ENCODE measurements at regions not wholly inside any gene's neighbourhood (a gene's known extent, or its start where the extent isn't known, plus 50 kb on each side); places are given as distances from the start of the nearest gene placed in this dataset.

DNA sequence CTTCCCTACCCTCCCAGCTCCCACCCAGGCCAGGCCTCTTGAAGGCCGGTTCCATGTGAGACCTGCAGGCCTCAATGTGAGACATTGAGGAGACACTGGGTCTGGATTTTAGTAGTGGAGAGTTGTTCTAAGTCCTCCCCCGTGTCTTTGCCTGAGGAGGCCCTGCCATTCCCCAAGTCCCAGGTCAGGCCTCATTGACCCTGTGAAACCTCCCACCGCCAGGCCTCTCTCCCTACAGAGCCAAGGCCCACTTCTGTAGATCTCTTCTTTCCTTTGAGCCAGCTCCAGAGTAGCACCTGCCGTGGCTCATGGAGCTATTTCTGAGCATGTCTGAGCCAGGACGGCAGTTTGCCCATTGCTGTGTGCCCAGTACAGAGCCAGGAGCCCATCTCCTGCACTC, 1419.6 kb downstream of the TBC1D22A start:
- TF ChIP-seq, protein P1, sequence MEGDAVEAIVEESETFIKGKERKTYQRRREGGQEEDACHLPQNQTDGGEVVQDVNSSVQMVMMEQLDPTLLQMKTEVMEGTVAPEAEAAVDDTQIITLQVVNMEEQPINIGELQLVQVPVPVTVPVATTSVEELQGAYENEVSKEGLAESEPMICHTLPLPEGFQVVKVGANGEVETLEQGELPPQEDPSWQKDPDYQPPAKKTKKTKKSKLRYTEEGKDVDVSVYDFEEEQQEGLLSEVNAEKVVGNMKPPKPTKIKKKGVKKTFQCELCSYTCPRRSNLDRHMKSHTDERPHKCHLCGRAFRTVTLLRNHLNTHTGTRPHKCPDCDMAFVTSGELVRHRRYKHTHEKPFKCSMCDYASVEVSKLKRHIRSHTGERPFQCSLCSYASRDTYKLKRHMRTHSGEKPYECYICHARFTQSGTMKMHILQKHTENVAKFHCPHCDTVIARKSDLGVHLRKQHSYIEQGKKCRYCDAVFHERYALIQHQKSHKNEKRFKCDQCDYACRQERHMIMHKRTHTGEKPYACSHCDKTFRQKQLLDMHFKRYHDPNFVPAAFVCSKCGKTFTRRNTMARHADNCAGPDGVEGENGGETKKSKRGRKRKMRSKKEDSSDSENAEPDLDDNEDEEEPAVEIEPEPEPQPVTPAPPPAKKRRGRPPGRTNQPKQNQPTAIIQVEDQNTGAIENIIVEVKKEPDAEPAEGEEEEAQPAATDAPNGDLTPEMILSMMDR (IDR thresholded peaks at IDR 0.05), result no peak
- no peak for TF ChIP-seq POLR2A (IDR thresholded peaks at IDR 0.05)
- TF ChIP-seq POLR2AphosphoS5 (IDR thresholded peaks at IDR 0.05), result no peak
